ENCODE measurements at regions not wholly inside any gene's neighbourhood (a gene's known extent, or its start where the extent isn't known, plus 50 kb on each side); places are given as distances from the start of the nearest gene placed in this dataset.
"Not testable (repeated sequence)": the region's sequence is repeated elsewhere in the genome, so short reads cannot be mapped to it uniquely, and the experiment has no call there.

DNA sequence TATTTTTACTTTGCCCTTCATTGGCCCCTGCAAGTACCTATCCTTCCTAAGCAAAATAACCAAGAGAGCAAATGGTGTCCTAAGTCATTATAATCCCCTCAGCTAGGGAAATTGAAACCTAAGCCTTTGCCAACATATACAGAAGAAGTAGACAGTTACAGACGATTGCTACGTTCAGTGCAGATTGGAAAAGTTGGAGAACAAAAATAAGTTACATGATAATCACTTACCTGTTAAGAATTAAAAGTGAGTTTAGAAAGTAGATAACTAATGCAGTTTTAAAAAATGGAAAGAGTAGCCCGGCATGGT is 244.8 kb downstream of the MPDZ start:
- Histone ChIP-seq H3K27ac (no peak overlapping the region), H3K36me3 (no peaks in the 10 kb centered on the region), H3K4me1 (peaks cover 0 to 3% (median 0%) of the 10 kb centered on the region in 4 donors), H3K4me3 (no peak overlapping the region), H3K27me3 (no peaks in the 10 kb centered on the region), H3K9me3 (no peaks in the 10 kb centered on the region)
- 10 to 41% methylated on average over 2 to 3 of the region's 3 CpGs for WGBS, 2 donors (ENCODE audit: low coverage in 1 of 2)
- TF ChIP-seq EP300 (IDR thresholded peaks at IDR 0.05; ENCODE audit: low read depth) (no peak), POLR2A (IDR thresholded peaks at IDR 0.05) (no peak), CTCF (IDR thresholded peaks at IDR 0.05) (no peak), POLR2AphosphoS5 (IDR thresholded peaks at IDR 0.05) (no peak)
- in situ Hi-C loops (cut with MboI; ENCODE audit: low pct_ligation_motif_present in 1 of 4, low pct_unique_long_range_greater_than_20kb in 1 of 4, low sequenced_read_pairs in 3 of 4): no loop called here
- no peak for DNase-seq
- intact Hi-C loops (cut with DNase I; ENCODE audit: low total_unique reads): no loop called here

DNA sequence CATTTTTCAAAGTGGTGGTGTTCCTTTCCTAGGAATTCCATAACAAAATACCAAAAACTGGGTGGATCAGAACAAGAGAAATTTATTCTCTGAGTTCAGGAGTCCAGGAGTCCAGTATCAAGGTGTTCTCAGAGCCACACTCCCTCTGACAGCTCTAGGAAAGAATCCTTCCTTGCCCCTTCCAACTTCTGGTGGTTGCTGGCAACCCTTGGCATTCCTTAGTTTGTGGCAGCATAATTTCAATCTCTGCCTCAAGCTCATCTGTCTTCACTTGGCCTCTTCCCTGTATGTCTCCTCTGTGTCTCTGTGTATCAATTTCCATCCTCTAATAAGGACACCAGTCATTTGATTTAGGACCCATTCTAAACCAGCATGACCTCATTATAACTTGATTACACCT is 243.7 kb downstream of the MPDZ start:
- no peak overlapping the region for H3K27ac ChIP-seq
- H3K36me3 ChIP-seq: no peaks in the 10 kb centered on the region
- H3K4me1 ChIP-seq: peaks cover 0 to 3% (median 0%) of the 10 kb centered on the region in 4 donors
- no peak overlapping the region for H3K4me3 ChIP-seq
- TF ChIP-seq EP300 (IDR thresholded peaks at IDR 0.05; ENCODE audit: low read depth) (no peak), CTCF (IDR thresholded peaks at IDR 0.05) (no peak), POLR2AphosphoS5 (IDR thresholded peaks at IDR 0.05) (no peak), POLR2A (IDR thresholded peaks at IDR 0.05) (no peak)
- no peaks in the 10 kb centered on the region for H3K27me3 ChIP-seq
- no peak for DNase-seq
- intact Hi-C loops (cut with DNase I; ENCODE audit: low total_unique reads): no loop called here
- in situ Hi-C loops (cut with MboI; ENCODE audit: low pct_ligation_motif_present in 1 of 4, low pct_unique_long_range_greater_than_20kb in 1 of 4, low sequenced_read_pairs in 3 of 4): no loop called here
- H3K9me3 ChIP-seq: no peaks in the 10 kb centered on the region

- H3K27me3 ChIP-seq; intact Hi-C loops (cut with DNase I; ENCODE audit: low total_unique reads); H3K9me3 ChIP-seq; DNase-seq; H3K27ac ChIP-seq; H3K4me3 ChIP-seq; in situ Hi-C loops (cut with MboI; ENCODE audit: low pct_ligation_motif_present in 1 of 4, low pct_unique_long_range_greater_than_20kb in 1 of 4, low sequenced_read_pairs in 3 of 4); H3K36me3 ChIP-seq; H3K4me1 ChIP-seq: not testable (repeated sequence)
- 80 to 91% methylated on average over 12 to 27 of the region's 27 CpGs for WGBS, 2 donors (ENCODE audit: low coverage in 1 of 2)
Observed at GRCh38 chr9:13037808-13038207, 241.7 kb downstream of the MPDZ start.

- H3K9me3 ChIP-seq: no peaks in the 10 kb centered on the region
- H3K36me3 ChIP-seq: no peaks in the 10 kb centered on the region
- intact Hi-C loops (cut with DNase I; ENCODE audit: low total_unique reads) (no loop called here), in situ Hi-C loops (cut with MboI; ENCODE audit: low pct_ligation_motif_present in 1 of 4, low pct_unique_long_range_greater_than_20kb in 1 of 4, low sequenced_read_pairs in 3 of 4) (no loop called here)
- DNase-seq: no peak
- no peaks in the 10 kb centered on the region for H3K27me3 ChIP-seq
- no peak overlapping the region for H3K27ac ChIP-seq
- WGBS, 2 donors (ENCODE audit: low coverage in 1 of 2): 82 to 85% methylated on average over 4 to 5 of the region's 5 CpGs
- TF ChIP-seq POLR2A (IDR thresholded peaks at IDR 0.05) (no peak), CTCF (IDR thresholded peaks at IDR 0.05) (no peak), POLR2AphosphoS5 (IDR thresholded peaks at IDR 0.05) (no peak), EP300 (IDR thresholded peaks at IDR 0.05; ENCODE audit: low read depth) (no peak)
- H3K4me1 ChIP-seq: no peaks in the 10 kb centered on the region
- H3K4me3 ChIP-seq: no peak overlapping the region
Observed at GRCh38 chr9:13047827-13048587, 231.5 kb downstream of the MPDZ start.

DNA sequence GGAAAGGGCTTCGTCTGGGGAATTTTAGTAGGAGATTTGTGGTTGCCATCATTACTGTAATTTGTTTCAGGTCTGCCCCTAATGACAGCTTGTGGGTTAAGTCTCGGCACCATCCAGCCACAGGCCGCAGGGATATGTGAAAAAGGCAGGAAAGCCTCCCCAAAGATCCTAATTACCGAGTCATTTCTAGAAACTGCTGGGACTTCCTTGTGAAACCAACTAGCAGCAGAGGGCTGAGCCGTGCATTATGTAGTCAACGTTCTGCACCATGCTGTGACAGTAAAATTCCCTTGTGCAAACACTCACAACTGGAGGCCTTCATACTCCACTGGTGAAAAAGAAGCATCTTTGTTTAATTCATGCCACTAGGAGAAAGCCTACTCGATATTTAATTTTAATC is 230.3 kb downstream of the MPDZ start:
- in situ Hi-C loops (cut with MboI; ENCODE audit: low pct_ligation_motif_present in 1 of 4, low pct_unique_long_range_greater_than_20kb in 1 of 4, low sequenced_read_pairs in 3 of 4): no loop called here
- no peaks in the 10 kb centered on the region for H3K9me3 ChIP-seq
- H3K4me1 ChIP-seq: no peaks in the 10 kb centered on the region
- TF ChIP-seq POLR2A (IDR thresholded peaks at IDR 0.05): no peak
- TF ChIP-seq EP300 (IDR thresholded peaks at IDR 0.05; ENCODE audit: low read depth): no peak
- TF ChIP-seq POLR2AphosphoS5 (IDR thresholded peaks at IDR 0.05): no peak
- TF ChIP-seq CTCF (IDR thresholded peaks at IDR 0.05): no peak
- H3K27me3 ChIP-seq: no peaks in the 10 kb centered on the region
- 69 to 73% methylated on average over 7 of the region's 7 CpGs for WGBS, 2 donors (ENCODE audit: low coverage in 1 of 2)
- no peak overlapping the region for H3K4me3 ChIP-seq
- intact Hi-C loops (cut with DNase I; ENCODE audit: low total_unique reads): no loop called here
- DNase-seq: no peak
- H3K36me3 ChIP-seq: no peaks in the 10 kb centered on the region
- H3K27ac ChIP-seq: no peak overlapping the region
